ENCODE measurements at regions not wholly inside any gene's neighbourhood (a gene's known extent, or its start where the extent isn't known, plus 50 kb on each side); places are given as distances from the start of the nearest gene placed in this dataset.

DNA sequence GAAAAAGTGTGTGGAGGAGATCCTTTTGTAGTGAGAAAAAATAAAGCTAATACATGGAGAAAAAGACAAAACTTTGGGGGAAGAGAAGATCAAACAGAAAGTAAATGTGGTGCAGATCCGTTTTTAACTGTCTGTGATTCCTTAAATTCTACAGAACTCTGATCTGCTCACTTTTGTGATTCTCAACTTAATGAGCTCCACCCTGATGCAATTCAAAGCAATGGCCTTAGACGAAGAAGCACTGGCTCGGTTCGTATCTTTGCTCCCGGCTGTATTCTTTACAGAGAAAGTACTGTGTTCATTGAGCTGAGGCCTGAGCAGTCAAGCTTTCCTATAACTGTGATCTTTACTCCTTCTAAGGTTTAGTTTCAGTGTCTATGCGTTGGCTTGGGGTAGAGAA, 453.4 kb downstream of the DMAC1 start:
- H3K4me3 ChIP-seq (ENCODE audit: low read length in 2 of 2), result no peak overlapping the region
- H3K27me3 ChIP-seq (ENCODE audit: control insufficient read depth in 2 of 2, insufficient read depth in 1 of 2, low read length in 1 of 2), result no peaks in the 10 kb centered on the region
- WGBS, result 89% methylated on average over 6 of the region's 6 CpGs
- DNase-seq (ENCODE audit: low read depth in 6 of 9, low spot score in 9 of 9), result no peak
- no peaks in the 10 kb centered on the region for H3K4me1 ChIP-seq (ENCODE audit: control insufficient read depth in 2 of 2, insufficient read depth in 2 of 2, low read length in 2 of 2)
- H3K36me3 ChIP-seq (ENCODE audit: control insufficient read depth in 2 of 2, insufficient read depth in 2 of 2, low read length in 1 of 2), result no peaks in the 10 kb centered on the region
- no peak overlapping the region for H3K27ac ChIP-seq (ENCODE audit: low read depth in 1 of 2, low read length in 1 of 2)
- peaks cover 0 to 7% of the 10 kb centered on the region in 2 donors for H3K9me3 ChIP-seq (ENCODE audit: control insufficient read depth in 2 of 2, insufficient read depth in 1 of 2, low read length in 1 of 2)

DNA sequence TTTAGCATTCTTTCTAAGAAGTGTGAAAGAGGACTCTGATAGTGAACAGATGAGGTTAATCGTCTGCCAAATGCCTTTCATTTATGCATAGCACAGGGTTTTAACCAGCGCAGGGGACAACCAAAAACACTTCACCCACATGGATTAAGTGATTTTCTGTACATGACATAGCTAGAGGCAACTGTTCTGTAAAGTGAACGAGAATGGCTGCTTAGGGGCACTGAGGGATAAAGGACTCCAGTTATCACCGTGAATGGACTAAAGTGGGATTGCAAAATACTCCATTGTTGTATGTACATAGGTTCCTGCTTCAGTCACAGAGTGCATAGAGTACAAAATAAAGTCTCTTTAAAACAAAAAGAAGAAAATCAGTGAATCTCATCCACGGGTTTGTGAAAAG, 456.8 kb downstream of the DMAC1 start:
- no peaks in the 10 kb centered on the region for H3K4me1 ChIP-seq (ENCODE audit: control insufficient read depth in 2 of 2, insufficient read depth in 2 of 2, low read length in 2 of 2)
- no peaks in the 10 kb centered on the region for H3K9me3 ChIP-seq (ENCODE audit: control insufficient read depth in 2 of 2, insufficient read depth in 1 of 2, low read length in 1 of 2)
- no peaks in the 10 kb centered on the region for H3K36me3 ChIP-seq (ENCODE audit: control insufficient read depth in 2 of 2, insufficient read depth in 2 of 2, low read length in 1 of 2)
- no peak overlapping the region for H3K27ac ChIP-seq (ENCODE audit: low read depth in 1 of 2, low read length in 1 of 2)
- 96% methylated on average over 5 of the region's 5 CpGs for WGBS
- DNase-seq (ENCODE audit: low read depth in 6 of 9, low spot score in 9 of 9), result no peak
- no peak overlapping the region for H3K4me3 ChIP-seq (ENCODE audit: low read length in 2 of 2)
- H3K27me3 ChIP-seq (ENCODE audit: control insufficient read depth in 2 of 2, insufficient read depth in 1 of 2, low read length in 1 of 2), result no peaks in the 10 kb centered on the region

DNA sequence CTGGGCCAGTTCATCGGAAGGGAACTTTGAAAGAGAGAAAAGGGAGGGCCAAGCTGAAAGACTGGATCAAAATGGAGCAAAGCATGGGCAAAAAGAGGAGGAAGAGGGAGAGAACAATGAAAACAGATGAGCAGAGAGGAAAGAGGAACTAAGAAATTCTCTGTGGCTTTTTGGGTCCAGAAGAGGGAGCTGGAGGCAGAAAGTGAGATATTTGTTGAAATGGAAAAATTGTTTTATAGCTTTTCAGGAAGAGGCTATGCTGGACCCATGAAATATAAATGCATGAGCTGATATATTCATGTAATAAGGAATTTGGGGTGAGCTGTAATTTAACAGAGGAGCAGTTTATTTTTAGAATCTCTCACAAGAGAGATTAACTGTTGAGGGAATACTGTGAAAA, 457.3 kb downstream of the DMAC1 start:
- Histone ChIP-seq H3K27me3 (ENCODE audit: control insufficient read depth in 2 of 2, insufficient read depth in 1 of 2, low read length in 1 of 2) (no peaks in the 10 kb centered on the region), H3K27ac (ENCODE audit: low read depth in 1 of 2, low read length in 1 of 2) (no peak overlapping the region), H3K4me1 (ENCODE audit: control insufficient read depth in 2 of 2, insufficient read depth in 2 of 2, low read length in 2 of 2) (no peaks in the 10 kb centered on the region), H3K4me3 (ENCODE audit: low read length in 2 of 2) (no peak overlapping the region), H3K36me3 (ENCODE audit: control insufficient read depth in 2 of 2, insufficient read depth in 2 of 2, low read length in 1 of 2) (no peaks in the 10 kb centered on the region), H3K9me3 (ENCODE audit: control insufficient read depth in 2 of 2, insufficient read depth in 1 of 2, low read length in 1 of 2) (no peaks in the 10 kb centered on the region)
- no peak for DNase-seq (ENCODE audit: low read depth in 6 of 9, low spot score in 9 of 9)
- 78% methylated on average over 1 of the region's 1 CpG for WGBS

DNA sequence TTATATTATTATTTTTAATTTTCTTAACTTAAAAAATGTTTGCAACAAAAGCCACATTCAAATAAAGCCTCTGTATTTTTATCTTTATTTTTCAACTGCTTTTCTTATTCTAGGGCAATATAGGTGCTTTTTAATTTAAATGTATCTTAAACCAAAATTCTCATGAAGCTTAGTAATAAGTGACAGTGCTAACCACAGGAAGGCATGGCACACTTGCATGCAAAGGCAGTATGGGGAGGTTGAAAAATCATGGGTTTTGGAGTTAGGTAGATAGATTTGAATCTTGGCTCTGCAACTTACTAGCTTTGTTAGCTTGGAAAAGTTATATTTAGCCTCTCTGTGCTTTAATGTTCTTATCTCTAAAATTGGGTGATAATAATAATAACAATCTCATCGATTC, 458.0 kb downstream of the DMAC1 start:
- no peak overlapping the region for H3K4me3 ChIP-seq (ENCODE audit: low read length in 2 of 2)
- WGBS, result 92% methylated on average over 1 of the region's 1 CpG
- no peaks in the 10 kb centered on the region for H3K9me3 ChIP-seq (ENCODE audit: control insufficient read depth in 2 of 2, insufficient read depth in 1 of 2, low read length in 1 of 2)
- no peaks in the 10 kb centered on the region for H3K27me3 ChIP-seq (ENCODE audit: control insufficient read depth in 2 of 2, insufficient read depth in 1 of 2, low read length in 1 of 2)
- no peak overlapping the region for H3K27ac ChIP-seq (ENCODE audit: low read depth in 1 of 2, low read length in 1 of 2)
- H3K36me3 ChIP-seq (ENCODE audit: control insufficient read depth in 2 of 2, insufficient read depth in 2 of 2, low read length in 1 of 2), result no peaks in the 10 kb centered on the region
- H3K4me1 ChIP-seq (ENCODE audit: control insufficient read depth in 2 of 2, insufficient read depth in 2 of 2, low read length in 2 of 2), result no peaks in the 10 kb centered on the region
- DNase-seq (ENCODE audit: low read depth in 6 of 9, low spot score in 9 of 9), result no peak

DNA sequence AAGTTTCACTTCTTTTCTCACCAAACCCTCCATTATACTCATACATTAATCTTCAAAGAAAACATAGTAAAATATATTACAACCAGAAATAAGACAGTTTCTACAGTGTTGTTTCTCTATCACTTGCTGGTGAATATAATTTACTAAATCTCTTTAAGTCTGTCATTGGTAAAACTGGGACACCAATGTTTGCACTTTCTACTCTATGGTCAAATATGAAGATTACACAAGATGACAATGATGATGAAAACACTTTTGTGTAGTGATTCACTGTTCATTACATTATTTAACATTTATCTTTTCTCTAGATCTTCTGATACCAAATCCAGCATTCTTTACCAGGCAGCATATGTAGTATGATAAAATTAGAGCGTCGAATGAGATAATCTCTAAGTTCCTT, 459.1 kb downstream of the DMAC1 start:
- Histone ChIP-seq H3K4me3 (ENCODE audit: low read length in 2 of 2) (no peak overlapping the region), H3K36me3 (ENCODE audit: control insufficient read depth in 2 of 2, insufficient read depth in 2 of 2, low read length in 1 of 2) (no peaks in the 10 kb centered on the region), H3K27ac (ENCODE audit: low read depth in 1 of 2, low read length in 1 of 2) (no peak overlapping the region), H3K4me1 (ENCODE audit: control insufficient read depth in 2 of 2, insufficient read depth in 2 of 2, low read length in 2 of 2) (no peaks in the 10 kb centered on the region), H3K9me3 (ENCODE audit: control insufficient read depth in 2 of 2, insufficient read depth in 1 of 2, low read length in 1 of 2) (no peaks in the 10 kb centered on the region), H3K27me3 (ENCODE audit: control insufficient read depth in 2 of 2, insufficient read depth in 1 of 2, low read length in 1 of 2) (no peaks in the 10 kb centered on the region)
- 74% methylated on average over 2 of the region's 2 CpGs for WGBS
- DNase-seq (ENCODE audit: low read depth in 6 of 9, low spot score in 9 of 9), result no peak

DNA sequence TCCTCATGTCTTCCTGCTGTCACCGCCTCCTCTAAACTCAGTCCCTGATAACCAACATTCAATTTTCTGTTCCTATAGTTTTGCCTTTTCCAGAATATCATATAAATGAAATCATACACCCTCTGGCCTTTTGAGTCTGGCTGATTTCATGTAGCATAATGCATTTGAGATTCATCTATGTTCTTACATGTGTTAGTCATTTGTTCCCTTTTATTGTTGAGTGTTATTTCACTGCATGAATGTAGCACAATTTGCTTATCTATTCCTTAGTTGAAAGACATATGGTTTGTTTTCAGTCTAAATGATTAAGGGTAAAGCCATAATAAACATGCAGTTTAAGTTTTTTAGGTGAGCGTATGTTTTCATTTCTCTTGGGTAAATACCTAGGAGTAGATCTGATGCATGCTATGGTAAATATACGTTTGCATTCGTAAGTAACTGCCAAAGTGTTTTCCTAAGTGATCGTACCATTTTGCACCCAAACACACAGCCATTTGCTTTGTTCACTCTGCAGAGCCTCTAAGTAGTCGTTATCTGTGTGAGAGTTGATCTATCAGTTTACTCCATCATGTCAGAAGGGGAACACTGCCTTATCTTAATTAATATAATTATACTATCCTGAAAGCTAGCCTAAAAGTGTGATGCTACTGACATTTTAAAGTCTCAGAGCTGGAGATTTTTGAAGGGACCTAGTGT, 460.8 kb downstream of the DMAC1 start:
- Histone ChIP-seq H3K27ac (ENCODE audit: low read depth in 1 of 2, low read length in 1 of 2) (no peak overlapping the region), H3K4me1 (ENCODE audit: control insufficient read depth in 2 of 2, insufficient read depth in 2 of 2, low read length in 2 of 2) (no peaks in the 10 kb centered on the region), H3K36me3 (ENCODE audit: control insufficient read depth in 2 of 2, insufficient read depth in 2 of 2, low read length in 1 of 2) (no peaks in the 10 kb centered on the region), H3K27me3 (ENCODE audit: control insufficient read depth in 2 of 2, insufficient read depth in 1 of 2, low read length in 1 of 2) (no peaks in the 10 kb centered on the region), H3K4me3 (ENCODE audit: low read length in 2 of 2) (no peak overlapping the region), H3K9me3 (ENCODE audit: control insufficient read depth in 2 of 2, insufficient read depth in 1 of 2, low read length in 1 of 2) (no peaks in the 10 kb centered on the region)
- 87% methylated on average over 6 of the region's 6 CpGs for WGBS
- DNase-seq (ENCODE audit: low read depth in 6 of 9, low spot score in 9 of 9), result no peak

DNA sequence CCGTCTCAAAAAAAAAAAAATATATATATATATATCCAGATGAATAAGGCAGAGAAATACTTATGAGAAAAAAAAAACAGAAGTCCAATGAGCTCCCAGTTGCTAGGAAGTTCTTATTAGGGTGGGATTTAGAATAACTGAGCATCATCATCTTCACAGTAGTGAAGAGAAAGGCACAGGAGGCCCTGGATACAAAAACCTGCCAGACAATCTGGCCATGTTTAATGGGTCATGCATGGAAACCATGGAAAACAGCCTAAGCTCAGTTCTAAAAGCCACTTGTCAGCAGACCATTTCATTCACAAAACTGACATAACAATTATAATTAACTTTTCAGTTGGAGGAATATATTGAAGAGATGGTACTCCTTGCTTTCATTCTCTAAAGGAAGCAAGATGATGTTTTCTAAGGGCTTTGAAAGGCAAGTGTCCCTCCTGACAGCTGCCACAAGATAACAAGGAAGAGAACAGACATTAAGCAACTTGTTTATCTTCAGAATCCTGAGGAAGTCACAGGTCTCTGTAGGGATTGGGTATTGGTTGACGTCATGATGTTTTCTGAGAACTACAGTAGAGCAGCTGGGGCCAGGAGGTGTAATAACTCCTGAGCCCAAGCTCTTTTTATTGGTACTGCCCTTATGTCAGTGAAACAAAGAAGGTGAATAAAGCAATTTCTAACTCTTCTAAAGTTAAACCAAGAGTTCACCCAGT, 463.1 kb downstream of the DMAC1 start:
- H3K27ac ChIP-seq (ENCODE audit: low read depth in 1 of 2, low read length in 1 of 2), result no peak overlapping the region
- H3K4me3 ChIP-seq (ENCODE audit: low read length in 2 of 2), result no peak overlapping the region
- H3K27me3 ChIP-seq (ENCODE audit: control insufficient read depth in 2 of 2, insufficient read depth in 1 of 2, low read length in 1 of 2), result no peaks in the 10 kb centered on the region
- no peaks in the 10 kb centered on the region for H3K4me1 ChIP-seq (ENCODE audit: control insufficient read depth in 2 of 2, insufficient read depth in 2 of 2, low read length in 2 of 2)
- no peaks in the 10 kb centered on the region for H3K9me3 ChIP-seq (ENCODE audit: control insufficient read depth in 2 of 2, insufficient read depth in 1 of 2, low read length in 1 of 2)
- DNase-seq (ENCODE audit: low read depth in 6 of 9, low spot score in 9 of 9), result no peak
- 92% methylated on average over 2 of the region's 2 CpGs for WGBS
- no peaks in the 10 kb centered on the region for H3K36me3 ChIP-seq (ENCODE audit: control insufficient read depth in 2 of 2, insufficient read depth in 2 of 2, low read length in 1 of 2)

DNA sequence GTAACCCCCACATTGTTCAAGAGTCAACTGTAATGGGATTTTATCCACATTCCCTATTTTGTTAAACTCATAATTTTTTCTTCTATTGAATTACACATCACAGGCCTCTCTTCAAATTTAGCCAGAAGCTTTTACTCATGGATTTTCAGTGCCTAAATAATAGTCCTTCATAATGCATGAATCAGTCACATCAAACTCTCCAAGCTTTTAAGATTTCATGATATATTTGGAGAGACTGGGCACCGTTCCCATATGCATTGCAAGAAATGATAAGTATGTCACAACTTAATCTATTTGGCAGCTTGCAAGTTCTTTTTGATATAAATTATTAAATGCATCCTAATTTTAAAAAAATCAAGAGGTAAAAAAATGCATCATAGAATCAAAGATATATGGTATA, 465.9 kb downstream of the DMAC1 start:
- H3K4me1 ChIP-seq (ENCODE audit: control insufficient read depth in 2 of 2, insufficient read depth in 2 of 2, low read length in 2 of 2), result no peaks in the 10 kb centered on the region
- WGBS, result 96% methylated on average over 1 of the region's 1 CpG
- no peak overlapping the region for H3K4me3 ChIP-seq (ENCODE audit: low read length in 2 of 2)
- no peaks in the 10 kb centered on the region for H3K36me3 ChIP-seq (ENCODE audit: control insufficient read depth in 2 of 2, insufficient read depth in 2 of 2, low read length in 1 of 2)
- H3K27ac ChIP-seq (ENCODE audit: low read depth in 1 of 2, low read length in 1 of 2), result no peak overlapping the region
- H3K9me3 ChIP-seq (ENCODE audit: control insufficient read depth in 2 of 2, insufficient read depth in 1 of 2, low read length in 1 of 2), result no peaks in the 10 kb centered on the region
- no peaks in the 10 kb centered on the region for H3K27me3 ChIP-seq (ENCODE audit: control insufficient read depth in 2 of 2, insufficient read depth in 1 of 2, low read length in 1 of 2)
- no peak for DNase-seq (ENCODE audit: low read depth in 6 of 9, low spot score in 9 of 9)

DNA sequence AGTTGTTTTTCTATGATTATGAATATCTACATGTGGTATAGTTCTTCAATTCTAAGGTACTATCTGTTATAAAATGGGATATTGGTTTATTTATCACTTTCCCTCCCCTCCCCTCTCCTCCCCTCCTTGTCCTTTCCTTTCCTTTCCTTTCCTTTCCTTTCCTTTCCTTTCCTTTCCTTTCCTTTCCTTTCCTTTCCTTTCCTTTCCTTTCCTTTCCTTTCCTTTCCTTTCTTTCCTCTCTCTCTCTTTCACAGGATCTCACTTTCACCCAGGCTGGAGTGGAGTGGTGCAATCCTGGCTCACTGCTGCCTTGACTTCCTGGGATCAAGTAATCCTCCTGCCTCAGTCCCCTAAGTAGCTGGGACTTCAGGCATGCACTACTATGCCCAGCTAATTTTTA, 466.8 kb downstream of the DMAC1 start:
- Histone ChIP-seq H3K4me1 (ENCODE audit: control insufficient read depth in 2 of 2, insufficient read depth in 2 of 2, low read length in 2 of 2) (no peaks in the 10 kb centered on the region), H3K36me3 (ENCODE audit: control insufficient read depth in 2 of 2, insufficient read depth in 2 of 2, low read length in 1 of 2) (no peaks in the 10 kb centered on the region)

More for the DNA sequence above, 466.8 kb downstream of the DMAC1 start:
- H3K27ac ChIP-seq (ENCODE audit: low read depth in 1 of 2, low read length in 1 of 2), result no peak overlapping the region
- H3K4me3 ChIP-seq (ENCODE audit: low read length in 2 of 2), result no peak overlapping the region
- no peaks in the 10 kb centered on the region for H3K27me3 ChIP-seq (ENCODE audit: control insufficient read depth in 2 of 2, insufficient read depth in 1 of 2, low read length in 1 of 2)
- no peak for DNase-seq (ENCODE audit: low read depth in 6 of 9, low spot score in 9 of 9)
- H3K9me3 ChIP-seq (ENCODE audit: control insufficient read depth in 2 of 2, insufficient read depth in 1 of 2, low read length in 1 of 2), result no peaks in the 10 kb centered on the region

Data from thymus (tissue), 11 donors.